ENCODE measurements at regions not wholly inside any gene's neighbourhood (a gene's known extent, or its start where the extent isn't known, plus 50 kb on each side); places are given as distances from the start of the nearest gene placed in this dataset.

- TF ChIP-seq CTCF (IDR thresholded peaks at IDR 0.05) (no peak), POLR2A (IDR thresholded peaks at IDR 0.05) (no peak)
These were observed 798.8 kb downstream of the C12orf50 start for GRCh38 chr12:87230441-87230840.
